Sigmoid colon (tissue), 6 donors: ENCODE measurements at regions not wholly inside any gene's neighbourhood (a gene's known extent, or its start where the extent isn't known, plus 50 kb on each side); places are given as distances from the start of the nearest gene placed in this dataset.

Experiments used
- DNase-seq: peaks from one replicate; pipeline ENCODE4 v3.0.0-alpha.2; 2019
- H3K27ac ChIP-seq, 4 donors: fragments of 200-600 bp; sonication (generic); one replicate each; pipeline ENCODE4 v1.5.1; 2016 to 2019; ENCODE audit warnings: mild to moderate bottlenecking in 1 of 4
- H3K27me3 ChIP-seq, 3 donors: fragments of 200-600 bp; sonication (generic); one replicate each; pipeline ENCODE4 v1.5.1; 2019; ENCODE audit warnings: mild to moderate bottlenecking in 1 of 3
- H3K36me3 ChIP-seq, 4 donors: fragments of 200-600 bp; sonication (generic); one replicate each; pipeline ENCODE4 v1.5.1; 2016 to 2019
- H3K4me1 ChIP-seq, 4 donors: fragments of 200-600 bp; sonication (generic); one replicate each; pipeline ENCODE4 v1.5.1; 2017 to 2019
- H3K4me3 ChIP-seq, 4 donors: fragments of 200-600 bp; sonication (generic); one replicate each; pipeline ENCODE4 v1.5.1; 2017 to 2019; ENCODE audit warnings: mild to moderate bottlenecking in 2 of 4, moderate library complexity in 1 of 4
- H3K9me3 ChIP-seq, 4 donors: fragments of 200-600 bp in 3 of 4; sonication (generic) in 3 of 4; one replicate each; pipeline versions ENCODE4 v1.5.1 to v1.6.1; 2013 to 2019
- EP300 ChIP-seq, 4 donors: sonication (generic); formaldehyde crosslinking; IDR thresholded peaks; one replicate each; pipeline ENCODE4 v1.6.1; 2017; ENCODE audit warnings: antibody characterized with exemption in 4 of 4
- POLR2A ChIP-seq, 2 donors: fragments of 450-650 bp; IDR thresholded peaks; one replicate each; pipeline ENCODE4 v1.6.1; 2016; ENCODE audit warnings: antibody characterized with exemption in 2 of 2, mild to moderate bottlenecking in 2 of 2, moderate library complexity in 2 of 2
- POLR2AphosphoS5 ChIP-seq, 4 donors: sonication (generic); formaldehyde crosslinking; IDR thresholded peaks; one replicate each; pipeline ENCODE4 v1.6.1; 2017; ENCODE audit warnings: antibody characterized with exemption in 4 of 4
- WGBS, 2 donors: extraction: QIAGEN DNeasy Blood & Tissue Kit; methylation state at CpG; one replicate each; pipeline ENCODE4 v1.1.7; 2013; 5-methylcytosine and 5-hydroxymethylcytosine counted together
- intact Hi-C: fragments of 100-400 bp; cut with DNase I; formaldehyde crosslinking; loops from one replicate; pipeline ENCODE4 v1.15.1; 2023
- TF ChIP-seq, protein P1 (sequence below), 4 experiments: fragments of 450-650 bp in 3 of 4; fragments of 200-600 bp in 1 of 4; IDR thresholded peaks; one replicate each; pipeline ENCODE4 v1.5.1; 2016 to 2019; ENCODE audit warnings: antibody characterized with exemption in 4 of 4, mild to moderate bottlenecking in 3 of 4, moderate library complexity in 2 of 4
- donor health status: healthy with polysubstance abuse.
- donor health status: healthy.

DNA sequence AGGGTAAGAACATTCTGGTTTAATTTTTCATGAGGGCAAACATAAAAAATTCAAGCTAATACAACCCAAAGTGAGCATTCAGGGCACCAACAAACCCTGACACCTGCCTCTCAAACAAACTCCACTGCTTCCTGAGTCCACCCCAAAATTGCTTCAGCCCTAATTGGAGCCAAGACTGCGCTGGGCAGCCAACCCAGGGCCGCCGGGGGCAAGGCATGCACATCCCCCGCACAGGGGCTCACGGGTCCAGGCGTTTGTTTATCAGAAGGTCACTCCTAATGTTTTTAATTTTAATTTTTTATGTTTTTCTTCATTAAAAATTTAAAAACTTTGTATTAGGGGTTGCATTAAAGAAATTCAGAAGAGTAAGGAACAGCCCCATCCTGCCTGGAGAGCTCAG, 459.1 kb upstream of the CDH4 start:
- intact Hi-C loops, result no loop called here
- no peaks in the 10 kb centered on the region for H3K36me3 ChIP-seq
- 83 to 85% methylated on average over 6 of the region's 6 CpGs for WGBS, 2 donors

DNA sequence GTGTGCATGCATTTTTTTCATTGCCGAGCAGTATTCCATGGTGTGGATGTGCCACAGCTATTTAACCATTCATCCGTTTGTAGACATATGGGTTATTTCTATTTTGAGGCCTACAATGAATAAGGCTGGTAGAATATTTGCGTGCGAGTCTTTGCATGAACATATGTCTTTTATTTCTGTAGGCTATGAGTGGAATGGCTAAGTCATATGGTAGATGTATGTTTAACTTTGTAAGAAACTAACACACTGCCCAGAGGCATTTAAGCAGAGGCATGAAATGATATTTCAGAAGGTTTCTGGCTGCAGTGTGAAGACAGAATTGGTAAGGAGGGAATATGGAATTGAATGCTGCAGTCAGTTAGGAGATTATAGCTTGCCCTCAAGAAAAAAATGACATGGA, 457.4 kb upstream of the CDH4 start:
- WGBS, 2 donors, result 92 to 95% methylated on average over 4 of the region's 4 CpGs
- DNase-seq, result no peak
- no peaks in the 10 kb centered on the region for H3K36me3 ChIP-seq
- TF ChIP-seq POLR2A (IDR thresholded peaks at IDR 0.05), result no peak
- TF ChIP-seq, protein P1, sequence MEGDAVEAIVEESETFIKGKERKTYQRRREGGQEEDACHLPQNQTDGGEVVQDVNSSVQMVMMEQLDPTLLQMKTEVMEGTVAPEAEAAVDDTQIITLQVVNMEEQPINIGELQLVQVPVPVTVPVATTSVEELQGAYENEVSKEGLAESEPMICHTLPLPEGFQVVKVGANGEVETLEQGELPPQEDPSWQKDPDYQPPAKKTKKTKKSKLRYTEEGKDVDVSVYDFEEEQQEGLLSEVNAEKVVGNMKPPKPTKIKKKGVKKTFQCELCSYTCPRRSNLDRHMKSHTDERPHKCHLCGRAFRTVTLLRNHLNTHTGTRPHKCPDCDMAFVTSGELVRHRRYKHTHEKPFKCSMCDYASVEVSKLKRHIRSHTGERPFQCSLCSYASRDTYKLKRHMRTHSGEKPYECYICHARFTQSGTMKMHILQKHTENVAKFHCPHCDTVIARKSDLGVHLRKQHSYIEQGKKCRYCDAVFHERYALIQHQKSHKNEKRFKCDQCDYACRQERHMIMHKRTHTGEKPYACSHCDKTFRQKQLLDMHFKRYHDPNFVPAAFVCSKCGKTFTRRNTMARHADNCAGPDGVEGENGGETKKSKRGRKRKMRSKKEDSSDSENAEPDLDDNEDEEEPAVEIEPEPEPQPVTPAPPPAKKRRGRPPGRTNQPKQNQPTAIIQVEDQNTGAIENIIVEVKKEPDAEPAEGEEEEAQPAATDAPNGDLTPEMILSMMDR (IDR thresholded peaks at IDR 0.05), result no peak
- TF ChIP-seq POLR2AphosphoS5 (IDR thresholded peaks at IDR 0.05), result no peak
- no peak for TF ChIP-seq EP300 (IDR thresholded peaks at IDR 0.05)
- no peak overlapping the region for H3K4me3 ChIP-seq
- H3K27me3 ChIP-seq, result no peaks in the 10 kb centered on the region
- no peak overlapping the region for H3K27ac ChIP-seq
- intact Hi-C loops, result no loop called here
- H3K9me3 ChIP-seq, result no peaks in the 10 kb centered on the region
- no peaks in the 10 kb centered on the region for H3K4me1 ChIP-seq

More for the DNA sequence above, 459.1 kb upstream of the CDH4 start:
- Histone ChIP-seq H3K9me3 (no peaks in the 10 kb centered on the region), H3K27me3 (no peaks in the 10 kb centered on the region), H3K4me3 (no peak overlapping the region), H3K27ac (no peak overlapping the region), H3K4me1 (no peaks in the 10 kb centered on the region)
- TF ChIP-seq POLR2AphosphoS5 (IDR thresholded peaks at IDR 0.05), result no peak
- TF ChIP-seq, protein P1 (IDR thresholded peaks at IDR 0.05), result no peak
- no peak for TF ChIP-seq EP300 (IDR thresholded peaks at IDR 0.05)
- TF ChIP-seq POLR2A (IDR thresholded peaks at IDR 0.05), result no peak
- no peak for DNase-seq

DNA sequence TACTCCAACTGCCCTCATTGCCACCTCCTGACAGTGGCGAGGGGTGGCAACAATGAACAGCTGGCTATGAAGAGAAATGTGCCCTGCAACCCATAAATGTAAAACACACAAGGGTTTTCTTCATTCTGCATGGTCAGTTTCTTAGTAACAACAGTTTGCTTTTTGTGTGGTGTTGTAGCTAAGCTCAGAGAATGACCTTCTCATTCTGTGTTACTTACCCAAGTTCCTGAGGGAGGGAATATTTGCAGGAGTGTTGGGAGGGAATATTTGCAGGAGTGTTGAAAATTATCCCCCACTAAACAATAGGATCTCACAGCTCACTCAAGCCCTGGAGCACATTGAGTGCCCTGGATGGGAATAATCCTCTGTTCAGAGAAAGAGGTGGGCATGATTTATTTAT, 456.4 kb upstream of the CDH4 start:
- TF ChIP-seq EP300 (IDR thresholded peaks at IDR 0.05) (no peak), POLR2A (IDR thresholded peaks at IDR 0.05) (no peak), POLR2AphosphoS5 (IDR thresholded peaks at IDR 0.05) (no peak)
- TF ChIP-seq, protein P1 (IDR thresholded peaks at IDR 0.05), result no peak
- H3K27ac ChIP-seq, result no peak overlapping the region
- DNase-seq, result no peak
- H3K9me3 ChIP-seq, result peaks cover 0 to 5% (median 1%) of the 10 kb centered on the region in 4 donors
- H3K36me3 ChIP-seq, result no peaks in the 10 kb centered on the region
- intact Hi-C loops, result no loop called here
- no peaks in the 10 kb centered on the region for H3K4me1 ChIP-seq
- H3K27me3 ChIP-seq, result no peaks in the 10 kb centered on the region
- H3K4me3 ChIP-seq, result no peak overlapping the region
- 66 to 88% methylated on average over 1 of the region's 1 CpG for WGBS, 2 donors

DNA sequence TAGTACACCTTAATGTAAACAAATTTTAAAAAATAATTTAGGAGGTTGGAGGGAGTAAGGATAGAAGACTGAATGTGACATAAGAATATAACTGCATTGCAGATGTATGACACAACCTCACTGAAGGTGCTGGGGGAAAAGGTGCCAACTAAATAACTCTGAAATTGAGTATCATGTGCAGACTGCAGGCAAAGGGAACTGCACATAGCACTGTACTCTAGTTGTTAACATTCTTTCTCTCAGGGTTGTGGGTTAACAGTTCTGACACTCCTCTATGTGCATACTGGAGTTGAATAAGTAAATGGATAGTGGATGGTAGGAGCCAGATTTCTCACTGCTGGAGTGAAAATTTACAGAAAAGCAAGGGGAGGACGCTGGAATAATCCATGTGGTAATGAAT, 451.9 kb upstream of the CDH4 start:
- Histone ChIP-seq H3K9me3 (peaks cover 0 to 5% (median 1%) of the 10 kb centered on the region in 4 donors), H3K27ac (no peak overlapping the region), H3K4me1 (no peaks in the 10 kb centered on the region), H3K4me3 (no peak overlapping the region), H3K27me3 (peaks cover 0 to 9% (median 0%) of the 10 kb centered on the region in 3 donors), H3K36me3 (no peaks in the 10 kb centered on the region)
- TF ChIP-seq POLR2A (IDR thresholded peaks at IDR 0.05), result no peak
- TF ChIP-seq, protein P1 (IDR thresholded peaks at IDR 0.05), result no peak
- TF ChIP-seq EP300 (IDR thresholded peaks at IDR 0.05), result no peak
- TF ChIP-seq POLR2AphosphoS5 (IDR thresholded peaks at IDR 0.05), result no peak
- DNase-seq, result no peak
- WGBS, 2 donors, result 28 to 55% methylated on average over 1 of the region's 1 CpG
- intact Hi-C loops, result no loop called here

DNA sequence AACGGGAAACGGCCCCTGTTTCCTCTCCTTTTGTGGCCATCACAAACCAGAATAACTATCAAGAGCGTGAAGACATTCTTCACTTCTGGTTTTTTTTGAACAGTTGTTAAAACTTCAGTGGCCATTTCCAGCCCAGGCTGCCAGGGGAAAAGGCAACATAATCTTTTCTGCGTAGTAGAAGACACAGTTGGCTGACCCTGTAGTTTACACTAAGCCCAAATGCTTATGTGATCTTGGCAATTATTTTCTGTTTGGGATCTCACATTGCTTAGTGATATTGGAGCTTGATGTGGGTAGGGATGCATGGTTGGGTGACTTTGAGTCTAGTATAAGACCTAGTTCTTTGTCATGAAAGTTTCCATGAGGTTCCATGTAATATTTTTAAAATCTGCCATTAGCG, 449.4 kb upstream of the CDH4 start:
- no peak for DNase-seq
- peaks cover 0 to 9% (median 0%) of the 10 kb centered on the region in 3 donors for H3K27me3 ChIP-seq
- H3K36me3 ChIP-seq, result no peaks in the 10 kb centered on the region
- TF ChIP-seq POLR2AphosphoS5 (IDR thresholded peaks at IDR 0.05) (no peak), EP300 (IDR thresholded peaks at IDR 0.05) (no peak), POLR2A (IDR thresholded peaks at IDR 0.05) (no peak)
- TF ChIP-seq, protein P1 (IDR thresholded peaks at IDR 0.05), result no peak
- no peaks in the 10 kb centered on the region for H3K4me1 ChIP-seq
- 73 to 80% methylated on average over 5 of the region's 5 CpGs for WGBS, 2 donors
- H3K9me3 ChIP-seq, result peaks cover 0 to 5% (median 1%) of the 10 kb centered on the region in 4 donors
- intact Hi-C loops, result no loop called here
- no peak overlapping the region for H3K27ac ChIP-seq
- H3K4me3 ChIP-seq, result no peak overlapping the region
